PC-3 (cell line): ENCODE measurements at regions not wholly inside any gene's neighbourhood (a gene's known extent, or its start where the extent isn't known, plus 50 kb on each side); places are given as distances from the start of the nearest gene placed in this dataset.

Source experiments
- CTCF ChIP-seq: fragments of 300-600 bp; sonication (generic); conservative IDR thresholded peaks from 2 replicates; pipeline ENCODE4 v1.5.1; 2017; ENCODE audit warnings: antibody characterized with exemption, low read depth, mild to moderate bottlenecking, low read length
- EZH2 ChIP-seq: fragments of 300-600 bp; sonication (generic); IDR thresholded peaks from one replicate; pipeline ENCODE4 v1.6.1; 2017; ENCODE audit warnings: antibody characterized with exemption, mild to moderate bottlenecking, low read length; ENCODE audit not compliant: unreplicated experiment
- EZH2phosphoT487 ChIP-seq: fragments of 300-600 bp; sonication (generic); IDR thresholded peaks from 2 replicates; pipeline ENCODE4 v1.6.1; 2018; ENCODE audit warnings: mild to moderate bottlenecking, antibody characterized with exemption, low read length, borderline replicate concordance

- TF ChIP-seq EZH2 = no peak
- no peak for TF ChIP-seq CTCF
- no peak for TF ChIP-seq EZH2phosphoT487
Measured at GRCh38 chr22:27197618-27198017, 540.2 kb downstream of the MIAT start.
